ENCODE measurements at regions not wholly inside any gene's neighbourhood (a gene's known extent, or its start where the extent isn't known, plus 50 kb on each side); places are given as distances from the start of the nearest gene placed in this dataset.

GRCh38 chr4:38230121-38230801 is 270.1 kb downstream of the PTTG2 start (continued):
- TF ChIP-seq GABPB1 (CRISPR knock-in tag; IDR thresholded peaks at IDR 0.05): no peak
- no peak for TF ChIP-seq REST (IDR thresholded peaks at IDR 0.05; ENCODE audit: borderline replicate concordance)
- TF ChIP-seq REST (CRISPR knock-in tag; IDR thresholded peaks at IDR 0.05; ENCODE audit: low read depth): no peak
- TF ChIP-seq CHAMP1 (IDR thresholded peaks at IDR 0.05): no peak

Measured in K562 (cell line).